ENCODE measurements at regions not wholly inside any gene's neighbourhood (a gene's known extent, or its start where the extent isn't known, plus 50 kb on each side); places are given as distances from the start of the nearest gene placed in this dataset.

DNA sequence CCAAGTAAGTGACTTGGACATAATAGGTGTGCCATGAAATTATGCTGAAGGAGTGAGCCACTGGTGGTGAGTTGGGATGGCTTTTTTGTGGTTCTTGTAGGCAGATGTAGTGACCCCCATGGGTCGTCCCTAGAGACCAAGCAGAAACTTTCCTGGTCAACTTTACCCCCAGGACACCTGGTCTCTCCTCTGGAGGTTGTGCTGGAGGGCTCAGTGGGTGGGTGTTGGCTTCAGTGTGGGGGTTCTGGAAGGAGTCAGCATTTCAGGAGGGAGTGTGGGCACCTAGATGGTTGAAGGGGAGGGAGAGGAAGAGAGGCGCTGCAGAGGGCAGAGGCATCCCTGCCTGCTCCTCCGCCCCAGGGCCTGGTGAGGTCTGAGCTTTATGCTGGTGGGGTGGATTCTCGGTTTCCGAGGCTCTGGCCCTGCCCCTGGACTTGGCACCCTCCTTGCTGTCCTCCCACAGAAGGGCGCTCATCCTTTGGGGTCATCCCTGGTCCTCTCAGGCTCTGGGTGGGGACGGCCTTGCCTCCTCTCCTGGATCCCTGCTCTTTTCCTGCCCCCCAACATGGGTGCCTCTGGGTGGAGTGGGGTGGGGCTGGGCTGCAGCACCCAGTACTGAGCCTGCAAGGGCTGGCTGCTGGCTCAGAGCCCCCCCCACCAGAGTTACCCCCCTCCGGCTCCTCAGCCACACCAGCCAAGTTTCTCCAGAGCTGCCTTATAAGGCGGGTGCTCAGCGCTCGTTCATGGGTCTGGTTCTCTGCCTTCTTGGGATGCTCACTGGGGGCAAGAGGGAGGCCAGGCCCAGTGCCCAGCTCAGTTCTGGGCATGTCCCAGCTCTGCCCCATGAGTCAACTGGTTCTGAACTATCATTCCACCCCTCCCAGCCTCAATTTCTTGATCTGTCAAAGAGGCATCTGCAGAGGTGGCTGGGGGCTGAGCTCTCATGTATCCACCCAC is 266.8 kb downstream of the SEC14L1 start:
- in situ Hi-C loops (cut with HindIII; ENCODE audit: extremely low pct_ligation_motif_present, low pct_unique_long_range_greater_than_20kb): no loop called here
- ATAC-seq (no peak), FAIRE-seq (no peak), DNase-seq (ENCODE audit: low spot score) (no peak)
- Histone ChIP-seq H3K9me3 (ENCODE audit: low read length) (no peaks in the 10 kb centered on the region), H3K9ac (ENCODE audit: insufficient read depth, low read depth, low read length) (no peak overlapping the region), H3K27ac (ENCODE audit: extremely low read length, insufficient read depth, low read length) (no peak overlapping the region), H2AFZ (ENCODE audit: low read length) (no peak overlapping the region), H3K4me2 (ENCODE audit: low read depth, low read length) (no peak overlapping the region), H3K4me1 (ENCODE audit: insufficient read depth, low read length) (peaks cover 18% of the 10 kb centered on the region; the same call in 1 of the 2 replicates), H3K27me3 (ENCODE audit: control insufficient read depth in 1 of 2, insufficient read depth in 2 of 2, low read length in 2 of 2) (no peaks in the 10 kb centered on the region), H3K36me3 (replicated peaks in 1 of 2; ENCODE audit: control insufficient read depth in 1 of 2, insufficient read depth in 2 of 2, low read length in 2 of 2) (peaks cover 50 to 80% of the 10 kb centered on the region in 2 experiments; a peak in 4 of 5 replicates), H3K4me3 (replicated peaks in 1 of 3; ENCODE audit: insufficient read depth in 1 of 3, low read depth in 2 of 3, low read length in 3 of 3) (no peak overlapping the region), H3K79me2 (ENCODE audit: insufficient read depth, low read length) (peaks cover 60% of the 10 kb centered on the region), H4K20me1 (ENCODE audit: insufficient read depth, low read length) (peaks cover 58% of the 10 kb centered on the region)
- WGBS (ENCODE audit: low lambda C conversion rate): 93% methylated on average over 9 of the region's 11 CpGs
- CTCF ChIA-PET (ENCODE audit: low intra/inter-chr PET ratio, low total read pairs): no interaction called here
- TF ChIP-seq ZNF776 (CRISPR knock-in tag; IDR thresholded peaks at IDR 0.05) (0 out of 2 replicates have a peak, but pooled peaks have one; percentile 5), SUZ12 (IDR thresholded peaks at IDR 0.05; ENCODE audit: low read depth, low read length) (no peak), ZZZ3 (CRISPR knock-in tag; IDR thresholded peaks at IDR 0.05; ENCODE audit: borderline replicate concordance) (no peak), ZNF274 (CRISPR knock-in tag; IDR thresholded peaks at IDR 0.05) (0 out of 2 replicates have a peak, but pooled peaks have one; percentile 36), ZNF263 (CRISPR knock-in tag; IDR thresholded peaks at IDR 0.05) (peak; percentile 55; the same call in 1 of the 2 replicates), ZNF253 (CRISPR knock-in tag; IDR thresholded peaks at IDR 0.05; ENCODE audit: borderline replicate concordance) (no peak), ZNF616 (CRISPR knock-in tag; IDR thresholded peaks at IDR 0.05; ENCODE audit: low read depth) (0 out of 2 replicates have a peak, but pooled peaks have one; percentile 48), ZNF354B (CRISPR knock-in tag; IDR thresholded peaks at IDR 0.05) (0 out of 2 replicates have a peak, but pooled peaks have one; percentile 40)
- BruUV-seq (replicated peaks): no TSS peak
- POLR2A ChIA-PET: interaction anchor here (1.5 to 2.2 kb wide), 2 partner anchors 16 kb away, joined by 3 to 8 read pairs; no protein-coding TSS in a partner anchor
- intact Hi-C loops (cut with micrococcal nuclease; ENCODE audit: unreplicated experiment): no loop called here

Data from HepG2 (cell line).